ENCODE measurements at regions not wholly inside any gene's neighbourhood (a gene's known extent, or its start where the extent isn't known, plus 50 kb on each side); places are given as distances from the start of the nearest gene placed in this dataset.
A peak's percentile ranks its signal among the peaks of the same experiment; 100 is the strongest.
"Not testable (repeated sequence)": the region's sequence is repeated elsewhere in the genome, so short reads cannot be mapped to it uniquely, and the experiment has no call there.

DNA sequence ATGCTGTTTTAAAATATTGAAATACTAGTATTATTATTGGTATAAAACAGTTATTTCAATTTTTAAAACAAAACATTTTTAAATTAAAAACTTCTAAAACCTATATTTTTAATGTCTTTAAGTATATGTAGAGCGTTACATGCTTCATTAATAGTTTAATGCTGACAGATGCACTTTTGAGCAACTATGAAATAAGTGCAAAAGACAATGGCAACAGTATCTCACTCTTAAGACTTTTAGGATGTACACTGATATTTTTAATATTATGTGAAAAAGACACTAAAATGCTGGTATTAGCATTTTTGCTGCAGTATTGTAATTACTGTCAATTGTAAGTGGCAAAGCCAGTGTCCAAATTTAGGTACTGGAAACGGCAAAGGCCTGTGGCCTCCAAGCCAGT, 93.2 kb upstream of the NAA35 start:
- not testable (repeated sequence) for H3K27me3 ChIP-seq (ENCODE audit: control insufficient read depth, insufficient read depth, low read length)

DNA sequence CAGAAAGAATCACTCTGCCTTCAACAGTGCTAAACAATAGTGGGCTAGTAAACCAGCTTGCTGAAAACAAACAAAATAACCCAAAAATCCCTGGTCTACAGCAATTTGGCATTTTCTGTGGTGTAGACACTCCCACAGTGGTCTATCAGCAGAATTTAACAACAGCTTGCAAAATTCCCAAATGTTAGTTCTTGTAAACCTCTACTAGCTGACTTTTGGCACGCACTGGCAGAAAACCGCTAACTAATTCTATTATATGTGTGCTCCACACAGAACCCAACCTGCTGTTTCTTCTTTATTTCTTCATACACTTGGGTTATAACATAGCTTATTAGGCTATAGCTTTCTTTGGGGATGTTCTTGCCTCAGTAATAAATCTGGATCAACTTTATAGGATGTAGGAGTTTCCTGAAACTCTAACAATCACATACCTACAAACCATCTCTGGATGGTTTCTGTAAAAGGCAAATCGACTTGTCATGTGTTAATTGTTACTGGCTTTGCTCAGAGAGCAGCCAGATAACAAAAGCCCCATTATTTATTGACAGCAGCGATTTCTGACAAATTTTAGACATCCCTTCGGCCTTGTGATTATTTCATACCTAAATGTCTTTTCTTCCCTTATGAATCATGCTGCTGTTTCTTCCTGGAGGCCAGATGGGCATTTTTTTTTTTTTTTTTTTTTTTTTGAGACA, 82.7 kb upstream of the NAA35 start:
- Histone ChIP-seq H3K4me3 (ENCODE audit: low read length) (no peak overlapping the region), H3K9ac (ENCODE audit: low read length) (no peak overlapping the region), H3K27me3 (ENCODE audit: control insufficient read depth, insufficient read depth, low read length) (no peaks in the 10 kb centered on the region), H3K4me1 (ENCODE audit: control insufficient read depth, low read depth, low read length) (peaks cover 23% of the 10 kb centered on the region), H3K9me3 (ENCODE audit: control insufficient read depth, low read depth, low read length) (no peaks in the 10 kb centered on the region), H3K36me3 (ENCODE audit: control insufficient read depth, low read depth, low read length) (no peaks in the 10 kb centered on the region), H3K27ac (ENCODE audit: low read length) (no peak overlapping the region)

More for the DNA sequence above, 93.2 kb upstream of the NAA35 start:
- H3K4me3 ChIP-seq (ENCODE audit: low read length); H3K9me3 ChIP-seq (ENCODE audit: control insufficient read depth, low read depth, low read length); H3K4me1 ChIP-seq (ENCODE audit: control insufficient read depth, low read depth, low read length); H3K27ac ChIP-seq (ENCODE audit: low read length); H3K9ac ChIP-seq (ENCODE audit: low read length); H3K36me3 ChIP-seq (ENCODE audit: control insufficient read depth, low read depth, low read length): not testable (repeated sequence)

DNA sequence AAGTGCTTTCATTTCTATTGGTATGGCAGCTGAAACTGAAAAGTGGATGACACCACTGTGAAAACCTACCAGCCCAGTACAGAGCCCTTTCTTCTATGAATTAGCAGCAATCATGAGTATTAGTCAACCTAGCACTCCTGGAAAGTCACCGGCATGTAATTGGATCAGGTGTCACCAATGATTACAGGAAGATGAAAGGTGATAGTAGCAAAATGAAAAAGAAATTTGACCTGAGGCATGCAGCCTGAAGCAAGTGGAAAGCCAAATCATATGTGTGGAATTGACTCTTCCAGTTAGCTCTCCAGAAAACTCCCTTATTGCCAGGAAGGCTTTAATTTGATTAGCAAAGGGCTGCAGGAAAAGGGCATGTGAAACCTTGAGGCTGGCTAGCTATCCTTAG, 81.2 kb upstream of the NAA35 start:
- Histone ChIP-seq H3K27me3 (ENCODE audit: control insufficient read depth, insufficient read depth, low read length) (no peaks in the 10 kb centered on the region), H3K36me3 (ENCODE audit: control insufficient read depth, low read depth, low read length) (no peaks in the 10 kb centered on the region), H3K4me1 (ENCODE audit: control insufficient read depth, low read depth, low read length) (peaks cover 23% of the 10 kb centered on the region), H3K4me3 (ENCODE audit: low read length) (no peak overlapping the region), H3K9me3 (ENCODE audit: control insufficient read depth, low read depth, low read length) (no peaks in the 10 kb centered on the region), H3K9ac (ENCODE audit: low read length) (no peak overlapping the region), H3K27ac (ENCODE audit: low read length) (no peak overlapping the region)

DNA sequence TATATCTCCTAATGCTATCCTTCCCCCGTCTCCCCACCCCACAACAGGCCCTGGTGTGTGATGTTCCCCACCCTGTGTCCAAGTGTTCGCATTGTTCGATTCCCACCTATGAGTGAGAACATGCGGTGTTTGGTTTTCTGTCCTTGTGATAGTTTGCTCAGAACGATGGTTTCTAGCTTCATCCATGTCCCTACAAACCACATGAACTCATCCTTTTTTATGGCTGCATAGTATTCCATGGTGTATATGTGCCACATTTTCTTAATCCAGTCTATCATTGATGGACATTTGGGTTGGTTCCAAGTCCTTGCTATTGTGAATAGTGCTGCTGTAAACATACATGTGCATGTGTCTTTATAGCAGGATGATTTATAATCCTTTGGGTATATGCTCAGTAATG, 79.1 kb upstream of the NAA35 start:
- H3K27ac ChIP-seq (ENCODE audit: low read length); H3K36me3 ChIP-seq (ENCODE audit: control insufficient read depth, low read depth, low read length); H3K9me3 ChIP-seq (ENCODE audit: control insufficient read depth, low read depth, low read length); H3K4me3 ChIP-seq (ENCODE audit: low read length); H3K27me3 ChIP-seq (ENCODE audit: control insufficient read depth, insufficient read depth, low read length); H3K9ac ChIP-seq (ENCODE audit: low read length): not testable (repeated sequence)
- H3K4me1 ChIP-seq (ENCODE audit: control insufficient read depth, low read depth, low read length), result peaks cover 23% of the 10 kb centered on the region

DNA sequence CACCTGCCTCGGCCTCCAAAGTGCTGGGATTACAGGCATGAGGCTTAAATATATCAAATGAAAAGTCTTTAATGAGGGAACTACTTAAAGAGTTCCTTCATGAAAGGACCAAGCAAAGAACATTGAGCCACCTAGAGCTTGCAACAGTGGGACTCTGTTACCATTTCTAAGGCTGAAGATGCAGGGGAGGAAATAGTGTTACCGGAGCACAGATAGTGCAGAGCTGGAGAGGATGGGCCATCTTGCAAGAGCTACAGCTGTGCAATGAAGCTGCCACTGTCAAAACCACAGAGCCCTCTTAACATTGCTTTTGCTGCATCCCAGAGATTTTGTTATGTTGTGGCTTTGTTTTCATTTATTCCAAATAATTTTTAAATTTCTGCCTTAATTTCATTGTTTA, 77.1 kb upstream of the NAA35 start:
- H3K27me3 ChIP-seq (ENCODE audit: control insufficient read depth, insufficient read depth, low read length), result no peaks in the 10 kb centered on the region
- no peak overlapping the region for H3K4me3 ChIP-seq (ENCODE audit: low read length)
- no peaks in the 10 kb centered on the region for H3K36me3 ChIP-seq (ENCODE audit: control insufficient read depth, low read depth, low read length)
- no peak overlapping the region for H3K9ac ChIP-seq (ENCODE audit: low read length)
- H3K4me1 ChIP-seq (ENCODE audit: control insufficient read depth, low read depth, low read length), result peaks cover 18% of the 10 kb centered on the region
- H3K27ac ChIP-seq (ENCODE audit: low read length), result no peak overlapping the region
- H3K9me3 ChIP-seq (ENCODE audit: control insufficient read depth, low read depth, low read length), result no peaks in the 10 kb centered on the region

DNA sequence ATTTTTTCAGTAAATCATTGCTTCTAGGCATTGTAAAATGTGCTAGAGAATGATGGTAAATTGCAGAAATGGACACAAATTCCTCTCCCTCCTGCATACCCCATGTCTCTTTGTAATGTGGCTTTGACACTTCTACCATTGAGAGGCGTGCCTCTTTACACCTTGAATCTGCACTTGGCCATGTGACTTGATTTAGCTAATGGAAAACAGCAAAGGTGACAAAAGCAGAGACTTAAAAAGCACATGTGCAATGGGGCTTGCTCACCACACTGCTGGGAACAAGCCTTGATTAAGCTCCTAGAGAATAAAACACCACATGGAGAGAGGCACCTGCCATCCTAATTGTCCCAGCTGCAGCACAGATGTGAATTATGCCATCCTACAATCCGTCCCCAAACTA, 69.9 kb upstream of the NAA35 start:
- H3K4me3 ChIP-seq (ENCODE audit: low read length), result no peak overlapping the region
- no peak overlapping the region for H3K27ac ChIP-seq (ENCODE audit: low read length)
- H3K9me3 ChIP-seq (ENCODE audit: control insufficient read depth, low read depth, low read length), result no peaks in the 10 kb centered on the region
- no peaks in the 10 kb centered on the region for H3K36me3 ChIP-seq (ENCODE audit: control insufficient read depth, low read depth, low read length)
- H3K9ac ChIP-seq (ENCODE audit: low read length), result no peak overlapping the region
- H3K27me3 ChIP-seq (ENCODE audit: control insufficient read depth, insufficient read depth, low read length), result no peaks in the 10 kb centered on the region
- peaks cover 4% of the 10 kb centered on the region for H3K4me1 ChIP-seq (ENCODE audit: control insufficient read depth, low read depth, low read length)

DNA sequence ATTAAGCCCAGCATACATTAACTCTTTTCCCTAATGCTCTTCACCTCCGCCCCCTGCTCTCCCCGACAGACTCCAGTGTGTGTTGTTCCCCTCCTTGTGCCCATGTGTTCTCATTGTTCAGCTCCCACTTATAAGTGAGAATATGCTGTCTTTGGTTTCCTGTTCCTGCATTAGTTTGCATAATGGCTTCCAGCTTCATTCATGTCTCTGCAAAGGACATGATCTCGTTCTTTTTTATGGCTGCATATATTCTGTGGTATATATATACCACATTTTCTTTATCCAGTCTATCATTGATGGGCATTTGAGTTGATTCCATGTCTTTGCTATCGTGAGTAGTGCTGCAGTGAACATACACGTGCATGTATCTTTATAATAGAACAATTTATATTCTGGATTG, 69.3 kb upstream of the NAA35 start:
- H3K4me3 ChIP-seq (ENCODE audit: low read length); H3K9me3 ChIP-seq (ENCODE audit: control insufficient read depth, low read depth, low read length); H3K27ac ChIP-seq (ENCODE audit: low read length); H3K4me1 ChIP-seq (ENCODE audit: control insufficient read depth, low read depth, low read length); H3K36me3 ChIP-seq (ENCODE audit: control insufficient read depth, low read depth, low read length); H3K27me3 ChIP-seq (ENCODE audit: control insufficient read depth, insufficient read depth, low read length); H3K9ac ChIP-seq (ENCODE audit: low read length): not testable (repeated sequence)

DNA sequence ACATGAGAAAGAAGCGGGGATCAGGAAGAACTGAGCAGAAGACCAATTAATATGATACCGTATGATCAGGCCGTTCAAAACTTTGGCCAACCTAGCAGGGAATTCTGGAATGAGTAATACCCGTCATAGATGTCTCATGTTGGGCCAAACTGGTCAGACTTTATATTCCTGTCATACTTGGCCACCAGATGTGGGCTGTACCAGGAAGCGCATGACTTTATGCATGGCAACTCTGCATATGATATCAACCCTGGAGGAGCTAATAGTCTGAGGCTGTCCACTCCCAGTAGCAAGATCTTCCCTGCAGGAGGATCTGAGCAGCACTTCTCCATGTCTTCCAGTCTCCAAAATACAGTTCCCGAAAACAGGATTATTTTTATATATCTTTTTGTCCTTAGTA, 68.5 kb upstream of the NAA35 start:
- peaks cover 4% of the 10 kb centered on the region for H3K4me1 ChIP-seq (ENCODE audit: control insufficient read depth, low read depth, low read length)
- H3K36me3 ChIP-seq (ENCODE audit: control insufficient read depth, low read depth, low read length), result no peaks in the 10 kb centered on the region
- H3K4me3 ChIP-seq (ENCODE audit: low read length), result no peak overlapping the region
- no peaks in the 10 kb centered on the region for H3K9me3 ChIP-seq (ENCODE audit: control insufficient read depth, low read depth, low read length)
- H3K27me3 ChIP-seq (ENCODE audit: control insufficient read depth, insufficient read depth, low read length), result no peaks in the 10 kb centered on the region
- no peak overlapping the region for H3K27ac ChIP-seq (ENCODE audit: low read length)
- H3K9ac ChIP-seq (ENCODE audit: low read length), result no peak overlapping the region

DNA sequence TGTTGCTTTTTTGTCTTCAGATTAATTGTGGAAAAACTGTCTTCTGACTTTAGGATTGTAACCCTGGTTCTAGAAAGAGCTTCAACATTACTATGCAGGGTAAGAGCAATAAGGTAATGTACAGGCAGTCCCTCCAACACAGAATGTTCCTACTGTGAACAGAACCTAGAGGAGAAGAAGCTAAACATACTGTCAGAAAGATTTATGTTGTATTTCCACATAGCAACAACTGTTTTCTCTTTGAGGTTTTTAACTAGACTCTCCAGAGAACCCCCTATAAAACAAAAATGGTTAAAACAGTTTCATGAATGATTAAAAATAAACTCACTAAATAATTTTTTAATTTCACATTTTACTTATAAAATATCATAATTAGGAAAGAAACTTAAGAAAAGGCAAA, 64.3 kb upstream of the NAA35 start:
- Histone ChIP-seq H3K4me1 (ENCODE audit: control insufficient read depth, low read depth, low read length) (peaks cover 12% of the 10 kb centered on the region), H3K4me3 (ENCODE audit: low read length) (no peak overlapping the region), H3K9me3 (ENCODE audit: control insufficient read depth, low read depth, low read length) (no peaks in the 10 kb centered on the region), H3K27ac (ENCODE audit: low read length) (no peak overlapping the region), H3K9ac (ENCODE audit: low read length) (no peak overlapping the region), H3K27me3 (ENCODE audit: control insufficient read depth, insufficient read depth, low read length) (no peaks in the 10 kb centered on the region), H3K36me3 (ENCODE audit: control insufficient read depth, low read depth, low read length) (no peaks in the 10 kb centered on the region)

DNA sequence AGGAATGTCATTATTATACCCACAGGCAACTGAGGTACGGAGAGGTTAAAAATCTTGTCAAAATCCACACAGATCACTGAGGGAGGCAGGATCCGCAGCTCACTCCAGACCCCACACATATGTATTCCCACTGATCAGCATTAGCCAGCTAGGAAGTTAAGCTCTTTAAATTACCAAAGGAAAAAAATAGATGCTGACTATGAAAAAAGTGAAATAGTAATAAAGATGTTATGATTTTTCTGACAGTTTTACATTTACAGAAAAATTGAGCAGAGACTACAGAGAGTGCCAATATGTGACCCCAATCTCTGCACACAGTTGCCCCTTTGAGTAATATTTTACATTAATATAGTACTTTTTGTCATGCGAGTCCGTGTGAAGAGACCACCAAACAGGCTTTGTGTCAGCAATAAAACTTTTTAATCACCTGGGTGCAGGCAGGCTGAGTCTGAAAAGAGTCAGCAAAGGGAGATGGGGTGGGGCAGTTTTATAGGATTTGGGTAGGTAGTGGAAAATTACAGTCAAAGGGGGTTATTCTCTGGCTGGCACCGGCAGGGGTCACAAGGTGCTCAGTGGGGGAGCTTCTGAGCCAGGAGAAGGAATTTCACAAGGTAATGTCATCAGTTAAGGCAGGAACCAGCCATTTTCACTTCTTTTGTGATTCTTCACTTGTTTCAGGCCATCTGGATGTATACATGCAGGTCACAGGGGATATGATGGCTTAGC, 61.9 kb upstream of the NAA35 start:
- not testable (repeated sequence) for H3K36me3 ChIP-seq (ENCODE audit: control insufficient read depth, low read depth, low read length); H3K9ac ChIP-seq (ENCODE audit: low read length); H3K4me3 ChIP-seq (ENCODE audit: low read length); H3K27me3 ChIP-seq (ENCODE audit: control insufficient read depth, insufficient read depth, low read length); H3K9me3 ChIP-seq (ENCODE audit: control insufficient read depth, low read depth, low read length)
- peaks cover 12% of the 10 kb centered on the region for H3K4me1 ChIP-seq (ENCODE audit: control insufficient read depth, low read depth, low read length)
- peak overlapping the region; percentile 2 for H3K27ac ChIP-seq (ENCODE audit: low read length)

DNA sequence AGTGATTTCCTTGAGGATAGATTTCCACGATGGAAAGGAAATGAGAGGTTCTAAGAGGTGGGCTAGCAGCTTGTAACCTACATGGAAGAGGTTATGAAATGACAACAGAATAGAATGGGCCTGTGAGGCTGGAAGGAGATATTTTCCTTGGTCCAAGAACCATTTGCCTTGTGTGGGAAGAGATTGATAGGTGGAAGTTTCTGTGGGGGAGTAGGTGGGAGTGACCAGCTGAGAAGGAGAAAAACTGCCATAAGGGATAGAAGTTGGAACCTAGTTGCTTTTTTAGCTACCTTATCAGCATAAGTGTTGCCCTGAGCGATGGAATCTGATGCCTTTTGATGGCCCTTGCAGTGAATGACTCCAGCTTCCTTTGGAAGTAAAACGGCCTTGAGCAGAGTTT, 60.4 kb upstream of the NAA35 start:
- H3K9ac ChIP-seq (ENCODE audit: low read length); H3K27me3 ChIP-seq (ENCODE audit: control insufficient read depth, insufficient read depth, low read length); H3K27ac ChIP-seq (ENCODE audit: low read length); H3K4me3 ChIP-seq (ENCODE audit: low read length); H3K36me3 ChIP-seq (ENCODE audit: control insufficient read depth, low read depth, low read length); H3K9me3 ChIP-seq (ENCODE audit: control insufficient read depth, low read depth, low read length): not testable (repeated sequence)
- H3K4me1 ChIP-seq (ENCODE audit: control insufficient read depth, low read depth, low read length), result peaks cover 12% of the 10 kb centered on the region

DNA sequence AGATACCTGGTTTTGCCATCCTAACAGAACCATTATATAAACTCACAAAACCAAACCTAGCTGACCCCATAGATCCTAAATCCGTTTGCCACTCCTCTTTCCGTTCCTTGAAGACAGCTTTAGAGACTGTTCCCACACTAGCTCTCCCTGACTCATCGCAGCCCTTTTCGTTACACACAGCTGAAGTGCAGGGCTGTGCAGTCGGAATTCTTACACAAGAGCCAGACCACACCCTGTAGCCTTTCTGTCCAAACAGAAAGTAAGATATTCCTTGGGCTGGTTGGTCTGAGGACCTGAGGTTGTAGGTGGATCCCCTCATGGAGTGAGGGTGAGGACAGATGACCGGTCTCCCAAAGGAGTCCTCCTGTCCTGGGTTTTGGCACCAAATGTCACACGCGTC, 56.7 kb upstream of the NAA35 start:
- Histone ChIP-seq H3K36me3 (ENCODE audit: control insufficient read depth, low read depth, low read length) (no peaks in the 10 kb centered on the region), H3K9ac (ENCODE audit: low read length) (no peak overlapping the region), H3K27ac (ENCODE audit: low read length) (no peak overlapping the region), H3K27me3 (ENCODE audit: control insufficient read depth, insufficient read depth, low read length) (no peaks in the 10 kb centered on the region), H3K4me3 (ENCODE audit: low read length) (no peak overlapping the region), H3K4me1 (ENCODE audit: control insufficient read depth, low read depth, low read length) (peaks cover 7% of the 10 kb centered on the region), H3K9me3 (ENCODE audit: control insufficient read depth, low read depth, low read length) (no peaks in the 10 kb centered on the region)
